Kasumi-1 (cell line): ENCODE measurements at regions not wholly inside any gene's neighbourhood (a gene's known extent, or its start where the extent isn't known, plus 50 kb on each side); places are given as distances from the start of the nearest gene placed in this dataset.

Source experiments
- DNase-seq, 2 experiments: peaks; one replicate each; lab custom pipeline; 2025; lab: John Stamatoyannopoulos, UW

DNA sequence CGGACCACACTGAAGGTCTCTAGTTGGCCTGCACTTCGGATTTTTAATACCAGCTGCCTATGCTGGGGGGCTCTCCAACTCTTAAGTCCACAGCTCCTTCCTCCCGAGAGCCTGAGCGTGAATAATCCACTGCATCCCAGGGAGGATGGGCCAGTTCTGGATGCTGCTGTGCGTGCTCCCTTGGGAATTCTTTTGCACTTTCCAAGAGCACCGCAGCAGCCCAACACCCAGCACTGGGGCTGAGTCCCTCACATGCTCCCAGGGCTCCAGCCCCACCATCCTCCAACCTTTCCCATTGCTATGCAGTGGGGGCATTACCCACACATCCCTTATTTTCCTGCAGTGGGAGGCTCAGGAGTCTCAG, 136.4 kb upstream of the IQSEC1 start:
- no peak for DNase-seq

DNA sequence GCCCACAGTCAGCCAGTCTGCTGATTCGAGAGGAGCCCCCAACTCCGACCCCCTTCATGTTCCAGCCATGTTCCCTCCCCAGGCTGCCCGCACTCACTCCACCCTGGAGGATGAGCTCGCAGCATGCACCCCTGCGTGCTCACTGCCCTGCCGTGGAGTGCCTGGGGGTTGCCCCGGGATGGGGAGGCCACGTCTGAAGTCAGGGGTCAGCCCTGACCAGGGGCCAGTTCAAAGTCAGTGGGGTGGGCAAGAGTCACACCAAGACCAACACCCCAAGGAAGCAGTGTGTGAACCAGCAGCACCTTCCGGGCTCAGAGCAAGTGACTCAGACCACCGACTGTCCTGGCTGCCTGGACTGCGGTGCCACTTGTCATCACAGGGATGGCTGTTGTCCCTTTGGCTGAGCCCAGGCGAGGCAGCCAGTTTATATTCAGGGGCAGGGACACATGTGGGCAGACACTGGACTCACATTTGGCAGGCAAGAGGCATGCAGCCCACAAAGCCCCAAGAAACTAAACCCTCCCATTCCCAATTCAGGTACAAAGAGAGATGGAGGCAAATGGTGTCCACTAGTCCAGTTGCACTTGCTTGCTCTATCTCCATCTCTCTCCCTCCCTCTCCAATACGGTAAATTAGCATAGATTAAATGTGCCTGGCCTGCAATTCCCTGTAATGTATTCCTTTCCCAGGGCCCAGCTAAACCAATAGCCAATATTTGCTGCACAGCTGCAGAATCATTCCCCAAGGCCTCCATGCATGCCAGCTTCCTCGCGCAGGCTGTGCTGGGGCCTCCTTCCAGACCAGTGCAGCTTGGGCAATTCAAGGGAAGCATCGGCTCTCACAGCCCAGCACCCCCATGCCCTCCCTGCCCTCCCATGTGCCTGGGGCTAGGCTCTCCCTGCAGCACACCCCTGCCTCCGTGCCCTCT, 135.7 kb upstream of the IQSEC1 start:
- no peak for DNase-seq

- no peak for DNase-seq
Measured at GRCh38 chr3:13207975-13208705, 134.9 kb upstream of the IQSEC1 start.

- DNase-seq, result no peak
Measured at GRCh38 chr3:13207578-13207922, 134.3 kb upstream of the IQSEC1 start.

GRCh38 chr3:13206799-13207577, 133.8 kb upstream of the IQSEC1 start:
- no peak for DNase-seq

- no peak for DNase-seq
Measured at GRCh38 chr3:13205567-13206143, 132.4 kb upstream of the IQSEC1 start.

- no peak for DNase-seq
Measured at GRCh38 chr3:13204177-13204581, 130.9 kb upstream of the IQSEC1 start.

DNA sequence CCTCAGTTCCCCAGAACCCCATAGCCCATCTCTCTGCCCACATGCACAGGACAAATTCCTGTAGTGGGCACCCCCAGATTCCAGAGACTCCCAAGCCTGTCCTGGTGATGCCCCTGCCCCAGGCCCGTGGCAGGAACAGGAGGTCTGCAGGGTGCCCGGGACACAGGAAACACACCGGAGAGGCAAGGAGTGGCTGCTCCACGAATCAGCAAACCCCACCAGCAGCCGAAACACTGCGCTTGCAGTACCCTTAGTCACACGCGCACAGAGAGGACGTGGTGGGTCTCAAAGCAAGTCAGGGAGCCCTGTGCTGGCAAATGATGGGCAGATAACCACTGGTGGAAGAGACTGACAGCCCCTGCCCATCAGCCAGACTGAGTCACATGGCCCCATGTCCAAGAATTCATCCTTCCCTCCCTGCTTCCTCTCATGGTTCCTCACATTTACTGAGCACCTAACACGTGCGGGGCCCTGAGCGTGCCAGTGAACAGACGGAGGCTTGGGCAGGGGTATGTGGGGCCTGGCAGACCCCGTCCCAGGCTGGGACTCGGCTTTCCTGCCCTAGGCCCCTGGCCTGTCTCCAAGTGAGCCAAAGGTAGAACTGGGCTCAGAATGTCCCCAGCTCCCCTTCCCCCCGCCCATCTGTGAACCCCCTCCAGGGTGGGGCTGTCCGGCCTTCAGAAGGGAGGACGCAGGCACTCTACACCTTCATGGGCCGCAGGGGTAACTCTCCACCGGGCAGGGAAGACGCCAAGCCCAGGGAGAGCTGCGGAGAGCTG, 130.4 kb upstream of the IQSEC1 start:
- no peak for DNase-seq

DNA sequence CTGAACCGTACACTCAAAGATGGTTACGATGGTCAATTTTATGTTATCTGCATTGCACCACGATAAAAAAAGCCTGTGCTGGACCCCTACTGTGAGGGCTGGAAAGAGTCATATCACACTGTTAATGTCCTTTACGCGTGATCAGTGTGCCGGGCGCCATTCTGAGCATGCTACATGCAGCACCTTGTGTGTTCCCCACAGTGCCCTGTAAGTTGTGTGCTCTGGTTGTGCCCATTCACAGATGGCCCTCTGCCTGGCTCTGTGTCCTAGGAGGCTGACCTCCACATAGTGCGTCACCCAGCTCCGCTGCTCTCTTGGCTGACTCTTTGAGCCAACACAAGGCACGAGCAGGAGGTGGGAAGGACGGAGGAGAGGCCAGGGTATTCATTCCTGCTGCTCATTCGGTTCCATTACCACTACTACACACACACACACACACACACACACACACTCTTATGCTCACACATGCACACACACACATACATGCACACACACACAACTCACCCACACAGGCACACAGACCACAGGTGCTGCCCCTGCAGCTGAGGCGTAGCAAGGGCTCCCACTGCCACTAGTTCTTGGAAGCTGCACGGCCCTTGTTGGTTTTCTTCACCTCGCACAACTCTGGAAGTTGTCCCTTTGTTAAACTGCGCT, 129.6 kb upstream of the IQSEC1 start:
- DNase-seq, result no peak

DNA sequence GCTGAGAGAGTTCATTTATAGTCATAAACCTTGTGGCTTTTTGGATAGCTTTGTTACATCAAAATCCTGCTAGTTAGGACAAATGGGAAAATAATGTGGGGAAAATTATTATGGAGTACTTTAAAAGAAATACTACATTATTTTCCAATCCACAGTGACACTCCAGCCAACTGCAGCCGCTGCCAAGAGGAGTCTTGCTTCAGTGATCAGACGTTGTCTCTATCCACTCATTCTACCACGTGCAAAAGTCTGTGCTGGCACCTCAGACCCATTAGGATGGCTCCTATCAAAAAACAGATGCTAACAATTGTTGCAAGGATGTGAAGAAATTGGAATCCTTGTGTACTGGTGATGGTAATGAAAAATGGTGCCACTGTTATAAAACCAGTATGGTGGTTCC, 128.6 kb upstream of the IQSEC1 start:
- no peak for DNase-seq

DNA sequence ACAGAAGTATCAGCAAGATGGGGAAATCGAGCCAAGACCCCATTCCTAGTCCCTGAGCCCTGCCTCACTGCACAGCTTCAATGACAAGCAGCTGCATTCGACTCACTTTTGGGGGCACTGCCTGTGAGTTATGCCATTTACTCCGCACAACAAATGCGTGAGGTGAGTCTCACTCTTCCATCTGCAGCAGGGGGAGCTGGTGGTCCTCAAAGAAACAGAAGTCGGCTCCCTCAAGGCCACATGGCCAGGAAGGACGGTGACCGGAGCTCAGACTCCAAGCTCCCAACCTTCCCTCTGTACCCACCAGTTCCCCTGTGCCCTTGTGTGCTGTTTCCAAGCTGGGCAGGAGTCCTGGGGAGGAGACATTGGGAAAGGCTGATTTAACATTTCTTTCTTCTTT, 127.7 kb upstream of the IQSEC1 start:
- peak in 1 of 2 experiments; percentile 21 for DNase-seq

GRCh38 chr3:13200465-13200864, 127.2 kb upstream of the IQSEC1 start:
- DNase-seq, result no peak

DNA sequence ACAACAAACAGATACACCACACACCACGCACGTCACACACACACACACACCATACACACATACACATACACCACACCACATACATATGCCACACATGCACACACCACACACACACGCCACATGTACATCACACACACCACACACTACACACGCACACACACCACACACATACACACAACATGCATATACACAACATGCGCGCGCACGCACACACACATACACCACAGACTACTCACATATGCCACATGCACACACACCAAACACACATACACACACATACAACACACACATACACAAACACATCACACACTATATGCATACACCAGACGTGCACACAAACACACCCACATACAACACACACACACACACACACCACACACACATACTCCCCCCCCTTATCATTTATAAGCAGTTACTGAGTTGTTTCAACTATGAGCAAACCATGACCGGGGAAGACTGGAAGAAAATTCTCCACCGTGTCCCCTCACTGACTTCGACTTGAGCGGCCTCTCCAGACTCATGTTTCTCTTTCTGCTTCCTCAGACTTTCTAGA, 126.7 kb upstream of the IQSEC1 start:
- DNase-seq, result no peak

- DNase-seq, result no peak
Measured at GRCh38 chr3:13199006-13199776, 126.0 kb upstream of the IQSEC1 start.

GRCh38 chr3:13198264-13198879, 125.1 kb upstream of the IQSEC1 start:
- no peak for DNase-seq

- DNase-seq, result no peak
Measured at GRCh38 chr3:13197795-13198194, 124.6 kb upstream of the IQSEC1 start.

DNA sequence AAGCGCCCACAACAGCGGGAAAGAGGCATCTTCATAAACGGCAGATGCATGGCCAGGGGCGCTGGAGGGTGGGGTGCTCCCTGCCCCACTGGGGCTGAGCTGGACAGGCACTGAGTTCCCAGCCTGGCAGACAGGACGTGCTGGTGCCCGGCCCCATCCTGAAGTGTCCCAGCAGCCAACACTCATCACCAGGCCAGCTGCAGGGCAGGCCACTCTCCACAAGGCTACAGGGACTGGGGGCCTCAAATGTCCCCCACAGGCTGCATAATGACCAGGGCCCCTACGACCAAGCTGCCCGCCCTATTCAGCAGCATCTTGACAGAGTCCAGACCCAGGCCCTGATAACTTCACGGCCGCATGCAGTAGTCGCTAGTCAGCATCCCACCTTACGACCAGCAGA, 124.1 kb upstream of the IQSEC1 start:
- DNase-seq, result no peak

DNA sequence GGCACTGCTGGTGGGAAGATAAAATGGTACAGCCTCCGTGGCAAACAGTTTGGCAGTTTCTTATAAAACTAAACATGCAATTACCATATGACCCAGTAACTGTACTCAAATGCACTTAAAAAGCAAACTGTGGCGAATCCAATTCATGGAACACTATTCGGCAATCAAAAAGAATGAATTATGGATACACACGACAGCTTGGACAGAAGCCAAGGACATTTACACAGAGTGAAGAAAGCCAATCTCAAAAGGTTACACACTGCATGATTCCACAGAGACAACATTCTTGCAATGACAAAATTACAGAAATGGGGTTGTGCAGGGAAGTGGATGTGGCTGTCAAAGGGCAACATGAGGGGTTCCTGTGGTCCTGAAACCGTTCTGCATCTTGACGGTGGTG, 122.1 kb upstream of the IQSEC1 start:
- no peak for DNase-seq
